SK-N-SH (cell line): ENCODE measurements at regions not wholly inside any gene's neighbourhood (a gene's known extent, or its start where the extent isn't known, plus 50 kb on each side); places are given as distances from the start of the nearest gene placed in this dataset.

ENCODE experiments used
- CTCF ChIA-PET: fragments of 300-600, 350-600 bp; formaldehyde crosslinking; extraction: SDS; loops from one replicate; lab custom pipeline; 2021; lab: Yijun Ruan, JAX
- POLR2A ChIA-PET: fragments of 350-600 bp; sonication (Branson Sonifier 250); formaldehyde crosslinking; extraction: SDS; loops from one replicate; lab custom pipeline; 2020; ENCODE audit warnings: antibody characterized with exemption, inconsistent platforms; lab: Yijun Ruan, JAX
- DNase-seq: peaks from one replicate; pipeline ENCODE4 v3.0.0; 2012
- H2AFZ ChIP-seq: fragments of 200-600 bp; sonication (generic); 2 replicates; pipeline ENCODE4 v1.8.1; 2016; ENCODE audit warnings: antibody characterized with exemption, mild to moderate bottlenecking, low read depth
- H3F3A ChIP-seq: fragments of 200-600 bp; sonication (generic); replicated peaks from 2 replicates; pipeline ENCODE3; 2016; ENCODE audit warnings: antibody characterized with exemption, mild to moderate bottlenecking; ENCODE audit not compliant: insufficient read depth
- H3K27ac ChIP-seq, 2 experiments: fragments of 200-500 bp in 1 of 2; fragments of 200-600 bp in 1 of 2; sonication (Bioruptor generic) in 1 of 2; sonication (generic), shearing (Covaris generic) in 1 of 2; 2 replicates each; pipeline versions ENCODE4 v1.5.1 to v1.6.1; 2014 to 2016; ENCODE audit warnings: low read depth in 2 of 2, inconsistent platforms in 1 of 2, low read length in 1 of 2, mild to moderate bottlenecking in 1 of 2, mixed read lengths in 1 of 2
- H3K27me3 ChIP-seq: fragments of 200-600 bp; sonication (generic), shearing (Covaris generic); 2 replicates; pipeline ENCODE4 v1.6.1; 2016; ENCODE audit warnings: mixed run types; ENCODE audit not compliant: insufficient read depth
- H3K36me3 ChIP-seq, 2 experiments: fragments of 200-500 bp in 1 of 2; fragments of 200-600 bp in 1 of 2; sonication (Bioruptor generic) in 1 of 2; sonication (generic) in 1 of 2; replicated peaks in 1 of 2; 2 replicates each; pipeline versions ENCODE3 to v1.5.1; 2014 to 2016; ENCODE audit warnings: low read length in 1 of 2, mild to moderate bottlenecking in 1 of 2; ENCODE audit not compliant: insufficient read depth in 2 of 2, control insufficient read depth in 1 of 2
- H3K4me1 ChIP-seq, 2 experiments: fragments of 200-500 bp in 1 of 2; fragments of 200-600 bp in 1 of 2; sonication (Bioruptor generic) in 1 of 2; sonication (generic), shearing (Covaris generic) in 1 of 2; 2 replicates each; pipeline versions ENCODE4 v1.5.1 to v1.6.1; 2014 to 2016; ENCODE audit warnings: low read depth in 1 of 2, low read length in 1 of 2, mixed run types in 1 of 2; ENCODE audit not compliant: insufficient read depth in 2 of 2, control insufficient read depth in 1 of 2
- H3K4me2 ChIP-seq: fragments of 200-600 bp; sonication (generic), shearing (Covaris generic); 2 replicates; pipeline ENCODE4 v1.6.1; 2017; ENCODE audit warnings: mixed run types
- H3K4me3 ChIP-seq, 2 experiments: fragments of 200-500 bp in 1 of 2; fragments of 200-600 bp in 1 of 2; sonication (Bioruptor generic) in 1 of 2; sonication (generic), shearing (Covaris generic) in 1 of 2; 2 replicates each; pipeline versions ENCODE4 v1.5.1 to v1.8.1; 2014 to 2016; ENCODE audit warnings: low read depth in 2 of 2, inconsistent platforms in 1 of 2, low read length in 1 of 2, mild to moderate bottlenecking in 1 of 2, mixed read lengths in 1 of 2, moderate library complexity in 1 of 2
- H3K79me2 ChIP-seq: fragments of 200-600 bp; sonication (generic); 2 replicates; pipeline ENCODE4 v1.8.1; 2017; ENCODE audit warnings: mild to moderate bottlenecking; ENCODE audit not compliant: insufficient read depth
- H3K9ac ChIP-seq: fragments of 200-600 bp; sonication (generic); 2 replicates; pipeline ENCODE4 v1.6.1; 2017; ENCODE audit warnings: mixed run types
- H3K9me2 ChIP-seq: fragments of 200-600 bp; sonication (generic); 2 replicates; pipeline ENCODE4 v1.6.1; 2017; ENCODE audit warnings: mixed run types
- H3K9me3 ChIP-seq: fragments of 200-600 bp; sonication (generic); 2 replicates; pipeline ENCODE4 v1.6.1; 2017; ENCODE audit warnings: mixed run types, mild to moderate bottlenecking, moderate library complexity
- H4K20me1 ChIP-seq: fragments of 200-600 bp; sonication (generic); 2 replicates; pipeline ENCODE4 v1.6.1; 2017; ENCODE audit warnings: mild to moderate bottlenecking, mixed run types; ENCODE audit not compliant: insufficient read depth
- CTCF ChIP-seq: fragments of 200-600 bp; sonication (generic); IDR thresholded peaks from 2 replicates; pipeline ENCODE4 v1.6.1; 2017; ENCODE audit warnings: antibody characterized with exemption, mild to moderate bottlenecking, moderate library complexity
- FOSL2 ChIP-seq: IDR thresholded peaks from 2 replicates; pipeline ENCODE4 v1.4.0; 2012; ENCODE audit warnings: low read depth, mild to moderate bottlenecking, moderate library complexity, borderline replicate concordance
- FOXJ3 ChIP-seq: sonication (generic); formaldehyde crosslinking; IDR thresholded peaks from 2 replicates; pipeline ENCODE4 v1.5.1; 2020; ENCODE audit warnings: mild to moderate bottlenecking, missing genetic modification reagents
- JUND ChIP-seq: IDR thresholded peaks from 2 replicates; pipeline ENCODE4 v1.4.0; 2012
- MAX ChIP-seq: IDR thresholded peaks from 2 replicates; pipeline ENCODE4 v1.4.0; 2012; ENCODE audit warnings: low read depth
- NRF1 ChIP-seq: IDR thresholded peaks from 2 replicates; pipeline ENCODE4 v1.6.1; 2012; ENCODE audit warnings: low read depth, mild to moderate bottlenecking, low read length
- RCOR1 ChIP-seq: fragments of 150-350 bp; IDR thresholded peaks from 2 replicates; pipeline ENCODE4 v1.6.1; 2017; ENCODE audit warnings: antibody characterized with exemption, low read length
- REST ChIP-seq: IDR thresholded peaks from 2 replicates; pipeline ENCODE4 v1.6.1; 2012; ENCODE audit warnings: mild to moderate bottlenecking, low read depth, low read length, moderate library complexity
- USF1 ChIP-seq: IDR thresholded peaks from 2 replicates; pipeline ENCODE4 v1.4.0; 2012; ENCODE audit warnings: low read depth, borderline replicate concordance
- USF2 ChIP-seq: fragments of 150-350 bp; IDR thresholded peaks from 2 replicates; pipeline ENCODE4 v1.6.1; 2017; ENCODE audit warnings: antibody characterized with exemption, low read length, low read depth, borderline replicate concordance
- YY1 ChIP-seq: IDR thresholded peaks from 2 replicates; pipeline ENCODE4 v1.4.0; 2012; ENCODE audit warnings: low read depth, mild to moderate bottlenecking
- ZBTB33 ChIP-seq: IDR thresholded peaks from 2 replicates; pipeline ENCODE4 v1.4.0; 2012; ENCODE audit warnings: low read depth, borderline replicate concordance
- whole genome bisulfite sequencing: methylation state at CpG from one replicate; pipeline ENCODE4 v1.1.6; 2017; ENCODE audit warnings: low lambda C conversion rate; 5-methylcytosine and 5-hydroxymethylcytosine counted together

GRCh38 chr4:34964613-34965012, 1279.7 kb downstream of the ARAP2 start:
- no peaks in the 10 kb centered on the region for H3K9me3 ChIP-seq
- ChIA-PET POLR2A (no interaction called here), CTCF (interaction anchor here (0.7 to 0.9 kb wide), 2 partner anchors 12 to 188 kb away, joined by 3 read pairs; no protein-coding TSS in a partner anchor)
- H3K79me2 ChIP-seq, result no peaks in the 10 kb centered on the region
- H3K36me3 ChIP-seq, result no peaks in the 10 kb centered on the region
- WGBS, result 6% methylated on average over 2 of the region's 2 CpGs
- no peak overlapping the region for H3K9ac ChIP-seq
- no peak overlapping the region for H2AFZ ChIP-seq
- H3K4me1 ChIP-seq, result no peaks in the 10 kb centered on the region
- no peak for TF ChIP-seq YY1
- no peak for TF ChIP-seq CTCF
- no peak for TF ChIP-seq NRF1
- TF ChIP-seq MAX, result no peak
- no peak overlapping the region for H3K4me2 ChIP-seq
- H3F3A ChIP-seq, result no peaks in the 10 kb centered on the region
- no peaks in the 10 kb centered on the region for H3K27me3 ChIP-seq
- no peaks in the 10 kb centered on the region for H3K9me2 ChIP-seq
- no peaks in the 10 kb centered on the region for H4K20me1 ChIP-seq
- DNase-seq, result no peak
- H3K4me3 ChIP-seq, result no peak overlapping the region
- no peak overlapping the region for H3K27ac ChIP-seq

GRCh38 chr4:34972189-34972588, 1272.1 kb downstream of the ARAP2 start:
- 51% methylated on average over 3 of the region's 3 CpGs for WGBS

More at GRCh38 chr4:34972189-34972588, 1272.1 kb downstream of the ARAP2 start:
- no peak overlapping the region for H3K4me3 ChIP-seq
- no peak overlapping the region for H2AFZ ChIP-seq
- no peaks in the 10 kb centered on the region for H3K27me3 ChIP-seq
- no peaks in the 10 kb centered on the region for H4K20me1 ChIP-seq
- no peaks in the 10 kb centered on the region for H3K9me2 ChIP-seq
- no peaks in the 10 kb centered on the region for H3F3A ChIP-seq
- H3K36me3 ChIP-seq, result no peaks in the 10 kb centered on the region
- no peak overlapping the region for H3K9ac ChIP-seq
- DNase-seq, result no peak
- POLR2A ChIA-PET, result no interaction called here
- no peaks in the 10 kb centered on the region for H3K79me2 ChIP-seq
- H3K4me2 ChIP-seq, result no peak overlapping the region
- no peak overlapping the region for H3K27ac ChIP-seq
- H3K9me3 ChIP-seq, result no peaks in the 10 kb centered on the region
- H3K4me1 ChIP-seq, result no peaks in the 10 kb centered on the region
- CTCF ChIA-PET, result no interaction called here
- no peak for TF ChIP-seq RCOR1
- no peak for TF ChIP-seq JUND
- no peak for TF ChIP-seq NRF1
- TF ChIP-seq ZBTB33, result no peak
- no peak for TF ChIP-seq FOXJ3 (CRISPR knock-in tag)
- TF ChIP-seq YY1, result no peak
- TF ChIP-seq REST, result no peak
- TF ChIP-seq USF2, result no peak
- TF ChIP-seq FOSL2, result no peak
- no peak for TF ChIP-seq USF1
